HG03103 (cell line): ENCODE measurements at regions not wholly inside any gene's neighbourhood (a gene's known extent, or its start where the extent isn't known, plus 50 kb on each side); places are given as distances from the start of the nearest gene placed in this dataset.
A peak's percentile ranks its signal among the peaks of the same experiment; 100 is the strongest.
"Not testable (repeated sequence)": the region's sequence is repeated elsewhere in the genome, so short reads cannot be mapped to it uniquely, and the experiment has no call there.

Source experiments
- ATAC-seq: cut with Tn5 transposase; IDR thresholded peaks from one replicate; pipeline ENCODE4 v1.9.1; 2021; ENCODE audit warnings: low read depth; ENCODE audit not compliant: unreplicated experiment

GRCh38 chr9:13470836-13471235 is 191.3 kb upstream of the MPDZ start:
- ATAC-seq, result no peak

DNA sequence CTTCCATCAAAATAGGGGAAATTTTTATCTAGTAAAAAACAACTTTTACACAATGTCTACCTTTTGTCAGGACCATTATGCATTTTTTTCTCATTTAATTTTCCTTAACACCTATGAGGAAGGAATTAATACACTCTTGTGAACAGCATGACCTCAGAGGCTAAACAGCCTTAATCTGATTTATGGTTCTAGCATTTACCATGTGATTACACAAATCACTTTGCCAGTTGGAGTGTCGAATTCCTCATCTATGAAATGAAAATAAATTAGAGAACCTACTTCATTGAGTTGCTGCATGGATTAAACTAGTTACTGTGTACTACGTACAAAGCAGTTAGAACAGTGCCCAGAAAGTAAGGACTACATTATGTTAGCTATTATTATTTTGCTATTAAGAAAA is 187.7 kb upstream of the MPDZ start:
- no peak for ATAC-seq

DNA sequence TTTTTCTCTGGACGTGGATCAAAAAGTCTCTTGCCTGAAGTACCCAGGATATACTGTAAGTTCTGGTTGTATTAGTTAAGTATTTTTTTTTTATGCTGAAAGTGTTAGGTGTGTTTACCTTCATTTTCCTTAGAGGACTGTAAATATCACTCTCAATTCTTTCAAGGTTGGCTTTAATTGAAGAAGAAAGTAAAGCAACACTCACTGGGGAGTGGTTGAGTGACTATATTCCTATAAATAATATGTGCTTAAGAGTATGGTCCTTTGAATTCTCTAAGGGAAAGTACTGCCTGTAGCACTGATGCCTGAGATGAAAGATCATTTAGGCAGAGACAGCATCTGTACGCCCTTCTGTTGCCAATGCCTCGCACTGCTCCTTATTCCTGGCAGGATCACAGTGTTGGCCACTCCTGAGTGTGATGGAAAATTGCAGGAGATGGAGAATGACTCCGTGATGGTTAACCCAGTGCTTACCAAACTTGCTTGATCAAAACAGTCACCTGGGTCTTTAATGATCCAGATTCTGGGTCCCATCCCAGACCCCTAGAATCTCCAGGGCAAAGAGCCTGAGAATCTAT is 182.0 kb upstream of the MPDZ start:
- ATAC-seq, result no peak

DNA sequence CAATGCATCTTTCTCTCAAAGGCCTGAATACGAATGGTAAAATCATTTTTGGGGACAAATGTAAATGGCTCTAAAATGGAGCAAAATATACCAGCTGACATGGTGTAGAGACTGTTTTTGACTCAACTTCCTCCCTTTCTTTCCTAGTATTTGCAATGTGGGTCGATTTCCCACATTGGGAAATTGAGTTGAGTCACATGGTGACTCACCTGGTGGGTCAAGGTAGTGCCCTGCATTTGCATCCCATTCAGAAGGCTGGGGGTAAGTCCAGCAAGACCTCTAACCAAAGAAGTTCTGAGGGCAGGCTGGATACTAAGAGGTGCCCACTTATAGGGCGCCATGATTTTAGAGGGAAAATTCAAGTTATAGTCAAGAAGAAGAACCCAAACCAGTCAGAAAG is 179.6 kb upstream of the MPDZ start:
- no peak for ATAC-seq

DNA sequence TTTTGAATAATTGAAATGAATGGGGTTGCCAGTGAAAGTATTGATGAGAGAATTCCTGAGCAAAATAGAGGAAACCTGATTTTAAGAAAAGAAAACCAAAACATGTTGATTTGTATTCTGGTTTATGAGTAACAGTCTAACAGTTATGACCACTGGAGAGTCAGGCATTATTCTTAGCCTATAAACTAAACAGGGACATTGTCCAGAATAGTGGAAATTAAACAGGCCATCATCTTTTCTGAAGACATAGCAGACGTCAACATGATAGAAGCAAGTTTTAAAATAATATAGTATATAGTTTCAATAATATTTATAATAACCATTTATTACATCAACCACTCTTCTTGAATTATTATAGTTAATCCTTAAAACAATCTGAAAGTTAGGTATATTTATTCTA is 178.3 kb upstream of the MPDZ start:
- no peak for ATAC-seq

DNA sequence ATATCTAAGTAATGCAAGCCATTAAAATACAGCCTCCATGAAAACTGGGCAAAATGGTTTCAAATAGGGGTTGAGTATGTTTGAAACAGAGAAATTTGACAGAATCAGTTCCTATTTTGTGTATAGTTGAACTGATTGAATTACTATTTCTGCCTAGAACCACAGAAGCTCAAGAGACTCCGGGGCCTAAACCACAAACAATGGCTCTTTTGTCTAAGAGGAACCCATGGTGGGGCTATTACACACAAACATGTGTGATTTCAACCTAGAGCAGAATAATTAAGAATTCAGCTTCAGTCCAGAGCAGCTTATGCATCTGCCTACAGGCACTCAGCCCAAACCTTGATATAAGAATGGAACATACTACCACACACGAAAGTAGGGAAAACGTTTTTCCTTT is 171.2 kb upstream of the MPDZ start:
- ATAC-seq, result peak; percentile 85

DNA sequence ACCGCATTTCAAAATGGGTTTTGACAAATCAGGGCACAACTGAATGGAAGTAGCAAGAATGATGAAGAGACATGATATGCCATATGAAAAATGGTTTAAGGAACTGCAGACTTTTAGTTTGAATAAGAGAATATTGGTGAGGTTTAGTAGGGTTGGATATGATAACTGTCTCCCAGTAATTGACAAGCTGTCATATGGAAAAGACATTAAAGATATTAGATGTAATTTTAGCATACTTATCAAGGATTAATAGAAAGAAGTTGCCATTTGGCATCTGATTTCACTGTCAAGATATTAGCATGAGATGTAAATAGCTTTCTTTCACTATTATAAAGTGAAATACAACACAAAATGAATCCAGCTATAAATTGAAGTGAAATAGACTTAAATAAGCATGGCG is 169.0 kb upstream of the MPDZ start:
- ATAC-seq, result no peak

DNA sequence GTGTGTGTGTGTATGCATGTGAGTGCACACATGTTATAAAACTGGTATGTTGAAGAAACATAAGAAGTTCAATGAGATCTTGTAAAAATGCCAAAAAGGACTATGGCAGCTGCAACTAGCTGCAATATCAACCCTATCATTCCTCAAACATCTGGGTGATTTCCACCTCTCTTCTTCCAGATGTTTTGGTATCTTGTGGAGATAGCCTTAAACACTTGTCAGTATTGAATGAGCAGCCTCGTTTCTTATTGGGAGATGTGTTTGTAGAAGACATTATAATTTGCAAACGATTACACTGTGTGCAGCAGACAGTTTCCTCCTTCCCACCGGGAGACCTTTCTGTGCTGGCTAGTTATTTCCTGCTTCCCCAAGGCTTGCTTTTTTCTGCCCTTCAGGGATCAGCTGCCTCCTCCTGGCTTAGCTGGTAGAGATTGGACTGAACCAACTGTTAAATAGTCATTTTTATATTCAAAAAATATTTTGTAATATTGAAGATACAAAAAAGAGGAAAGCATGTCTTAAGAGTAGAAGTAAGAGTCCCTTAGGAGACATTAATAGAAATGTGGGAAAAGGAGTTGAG is 168.4 kb upstream of the MPDZ start:
- no peak for ATAC-seq

DNA sequence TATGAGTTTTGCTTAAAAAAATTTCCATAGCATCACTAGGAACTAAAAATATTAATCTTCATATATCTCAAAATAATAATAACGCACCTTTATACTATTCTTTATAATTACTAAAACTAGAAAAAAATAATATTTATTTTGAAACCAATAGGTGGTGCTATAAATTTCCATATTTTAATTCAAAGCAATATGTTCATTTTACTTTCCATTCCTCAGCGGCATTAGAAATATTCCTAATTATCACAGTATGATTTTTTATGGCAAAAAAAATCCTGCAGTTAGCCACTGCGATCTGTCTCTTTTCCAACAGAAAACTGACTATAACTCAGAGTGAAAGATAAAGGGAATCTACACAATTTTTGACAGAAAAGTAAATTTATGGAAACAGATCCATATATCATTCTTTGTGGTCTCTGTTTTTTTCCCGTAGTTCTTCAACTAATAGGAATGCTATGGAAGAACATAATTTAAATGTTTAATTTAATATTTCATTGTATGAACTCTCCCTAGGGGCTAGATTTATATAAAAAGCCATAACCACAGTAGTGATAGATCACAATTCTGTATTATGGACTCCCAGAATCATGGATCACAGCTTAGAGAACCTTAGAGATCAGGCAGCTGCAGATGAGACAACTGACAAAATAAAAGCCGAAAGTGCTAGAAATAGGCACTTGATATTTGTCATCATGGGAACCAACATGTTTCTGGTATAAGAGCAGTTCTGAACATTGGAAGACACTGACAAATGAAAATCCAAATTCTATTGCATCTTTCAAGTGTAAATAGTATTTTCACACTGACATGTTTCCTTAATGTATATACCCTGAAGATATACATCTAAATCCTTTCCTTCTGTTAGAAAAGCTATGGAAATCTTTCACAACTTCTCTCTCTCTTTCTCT is 167.7 kb upstream of the MPDZ start:
- no peak for ATAC-seq

GRCh38 chr9:13446286-13446937 is 166.9 kb upstream of the MPDZ start:
- ATAC-seq, result no peak

DNA sequence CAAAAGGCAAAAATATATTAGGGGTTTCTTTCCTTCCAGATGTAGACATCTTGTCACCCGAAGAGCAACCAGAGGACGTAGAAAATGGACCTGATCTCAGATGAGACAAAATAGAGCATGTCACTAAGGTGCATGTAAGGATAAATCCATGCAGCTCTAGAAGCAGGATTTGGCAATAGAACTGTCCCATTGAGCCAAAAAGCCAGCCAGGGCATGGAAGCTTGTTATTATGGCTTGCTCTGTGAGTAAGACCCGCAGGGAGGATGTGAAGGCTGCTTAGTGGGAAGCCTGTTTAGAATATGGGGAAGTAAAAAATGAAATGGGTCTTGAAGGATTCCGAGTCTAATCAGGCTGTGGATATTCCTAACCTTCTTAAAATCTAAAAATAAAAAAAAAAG is 165.6 kb upstream of the MPDZ start:
- ATAC-seq, result no peak

- ATAC-seq, result no peak
These were observed 165.0 kb upstream of the MPDZ start for GRCh38 chr9:13444245-13445102.

DNA sequence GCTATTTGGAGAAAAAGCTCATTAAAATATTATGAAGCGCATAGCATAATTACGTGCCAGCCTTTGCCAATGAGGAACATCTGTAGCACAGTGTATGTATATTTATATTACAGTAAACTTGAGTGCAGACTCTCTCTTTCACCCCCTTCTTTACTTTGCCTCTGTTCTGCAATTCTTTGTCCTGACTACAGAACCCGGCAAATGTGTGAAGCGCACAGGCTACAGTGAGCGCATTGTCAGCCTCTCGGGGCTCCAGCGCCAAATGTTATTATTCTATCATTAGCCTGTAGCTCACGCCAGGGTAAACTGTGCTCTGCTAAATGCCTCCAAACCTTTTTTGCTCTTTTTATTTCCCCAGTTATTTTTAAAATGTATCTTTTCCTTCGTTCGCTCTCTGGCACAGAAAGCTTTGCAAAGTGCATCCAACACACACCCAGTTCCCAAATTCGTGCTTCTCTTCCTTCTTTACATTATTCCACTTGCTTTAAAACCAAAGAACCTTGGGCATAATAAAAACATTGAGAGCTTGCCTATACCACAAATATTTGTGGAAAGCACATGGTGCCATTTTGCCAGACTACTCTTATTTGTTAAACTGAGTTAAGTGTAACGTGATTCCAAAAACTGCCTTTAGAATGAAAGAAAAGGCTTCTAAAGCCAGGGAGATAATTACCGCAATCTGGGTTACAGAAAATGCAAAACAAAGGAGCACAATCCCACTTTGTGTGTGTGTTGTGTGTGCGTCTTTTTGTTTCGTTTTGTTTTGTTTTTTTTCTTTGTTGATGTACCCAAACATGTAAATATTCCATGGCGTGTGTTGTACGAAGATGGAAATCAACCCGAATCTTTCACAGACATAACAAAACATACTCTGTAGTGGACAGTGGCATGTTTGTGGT is 164.1 kb upstream of the MPDZ start:
- no peak for ATAC-seq

- ATAC-seq, result no peak
These were observed 160.4 kb upstream of the MPDZ start for GRCh38 chr9:13439685-13440476.

DNA sequence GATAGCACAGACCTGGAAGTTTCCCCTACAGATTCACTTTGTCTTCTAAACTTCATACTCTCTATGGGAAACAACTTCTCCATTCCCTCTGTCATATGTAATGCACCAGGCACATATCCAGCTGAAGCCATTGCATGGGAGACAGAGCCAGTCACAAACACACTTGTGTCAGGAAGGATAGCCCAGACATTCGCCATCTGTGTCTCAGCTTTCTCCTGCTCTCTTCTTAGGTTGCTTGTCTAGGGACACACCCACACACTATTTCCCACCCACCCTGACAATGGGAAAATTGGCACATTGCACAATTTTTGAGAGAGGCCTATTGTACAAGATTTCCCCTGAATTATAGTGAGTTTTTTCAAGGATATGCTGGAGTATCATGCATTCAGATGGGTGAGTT is 158.4 kb upstream of the MPDZ start:
- ATAC-seq, result no peak

GRCh38 chr9:13436591-13436990 is 157.1 kb upstream of the MPDZ start:
- no peak for ATAC-seq

- ATAC-seq, result not testable (repeated sequence)
These were observed 154.0 kb upstream of the MPDZ start for GRCh38 chr9:13433453-13433852.

DNA sequence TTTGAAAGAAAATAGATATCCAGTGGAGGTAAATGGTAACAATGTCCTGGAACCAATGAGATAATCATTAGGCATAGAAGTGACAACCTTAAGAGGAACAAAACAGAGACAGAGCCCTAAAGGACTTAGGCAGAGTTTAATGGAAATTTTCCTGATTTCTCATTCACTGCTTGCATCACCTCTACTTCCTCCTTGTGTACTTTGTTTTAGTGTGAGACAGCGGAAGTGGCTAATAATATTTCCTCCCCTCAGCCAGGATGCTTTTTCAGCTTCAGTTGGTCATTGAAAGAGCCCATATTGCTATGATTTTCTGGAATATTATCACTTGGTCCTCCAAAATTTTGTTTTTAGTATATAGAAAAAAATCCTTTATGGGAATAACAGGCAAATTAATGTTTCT is 153.4 kb upstream of the MPDZ start:
- no peak for ATAC-seq

- ATAC-seq, result no peak
These were observed 152.2 kb upstream of the MPDZ start for GRCh38 chr9:13431692-13432091.
